C4-2B (cell line): ENCODE measurements at regions not wholly inside any gene's neighbourhood (a gene's known extent, or its start where the extent isn't known, plus 50 kb on each side); places are given as distances from the start of the nearest gene placed in this dataset.

Experiments used
- H3K27ac ChIP-seq: fragments of 450-650 bp; 2 replicates; pipeline ENCODE4 v1.5.1; 2017
- ZFX ChIP-seq: fragments of 450-650 bp; IDR thresholded peaks from 2 replicates; pipeline ENCODE4 v1.6.1; 2017
- TF ChIP-seq, protein P1 (sequence below): fragments of 450-650 bp; conservative IDR thresholded peaks from 2 replicates; pipeline ENCODE4 v1.5.1; 2017; ENCODE audit warnings: mild to moderate bottlenecking

DNA sequence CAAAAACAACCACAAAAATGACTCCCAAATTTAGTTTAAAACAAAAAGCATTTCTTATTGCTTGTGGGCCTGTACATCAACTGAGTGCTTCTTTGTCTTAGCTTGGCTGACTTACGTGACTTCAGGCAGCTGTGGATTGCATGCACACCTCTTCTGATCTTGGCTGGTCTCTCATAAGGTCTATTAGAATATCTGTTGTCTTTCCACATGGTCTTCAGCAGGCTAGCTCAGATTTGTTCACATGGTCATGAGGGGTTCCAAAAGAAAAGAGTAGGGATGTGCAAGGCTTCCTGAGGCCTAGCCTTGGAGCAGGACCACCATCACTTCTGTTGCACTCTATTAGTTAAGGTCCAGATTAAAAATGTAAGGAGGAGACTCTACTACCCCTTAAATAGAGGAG is 120.1 kb downstream of the LRRC70 start:
- no peak overlapping the region for H3K27ac ChIP-seq
- TF ChIP-seq, protein P1, sequence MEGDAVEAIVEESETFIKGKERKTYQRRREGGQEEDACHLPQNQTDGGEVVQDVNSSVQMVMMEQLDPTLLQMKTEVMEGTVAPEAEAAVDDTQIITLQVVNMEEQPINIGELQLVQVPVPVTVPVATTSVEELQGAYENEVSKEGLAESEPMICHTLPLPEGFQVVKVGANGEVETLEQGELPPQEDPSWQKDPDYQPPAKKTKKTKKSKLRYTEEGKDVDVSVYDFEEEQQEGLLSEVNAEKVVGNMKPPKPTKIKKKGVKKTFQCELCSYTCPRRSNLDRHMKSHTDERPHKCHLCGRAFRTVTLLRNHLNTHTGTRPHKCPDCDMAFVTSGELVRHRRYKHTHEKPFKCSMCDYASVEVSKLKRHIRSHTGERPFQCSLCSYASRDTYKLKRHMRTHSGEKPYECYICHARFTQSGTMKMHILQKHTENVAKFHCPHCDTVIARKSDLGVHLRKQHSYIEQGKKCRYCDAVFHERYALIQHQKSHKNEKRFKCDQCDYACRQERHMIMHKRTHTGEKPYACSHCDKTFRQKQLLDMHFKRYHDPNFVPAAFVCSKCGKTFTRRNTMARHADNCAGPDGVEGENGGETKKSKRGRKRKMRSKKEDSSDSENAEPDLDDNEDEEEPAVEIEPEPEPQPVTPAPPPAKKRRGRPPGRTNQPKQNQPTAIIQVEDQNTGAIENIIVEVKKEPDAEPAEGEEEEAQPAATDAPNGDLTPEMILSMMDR = no peak
- TF ChIP-seq ZFX = no peak

DNA sequence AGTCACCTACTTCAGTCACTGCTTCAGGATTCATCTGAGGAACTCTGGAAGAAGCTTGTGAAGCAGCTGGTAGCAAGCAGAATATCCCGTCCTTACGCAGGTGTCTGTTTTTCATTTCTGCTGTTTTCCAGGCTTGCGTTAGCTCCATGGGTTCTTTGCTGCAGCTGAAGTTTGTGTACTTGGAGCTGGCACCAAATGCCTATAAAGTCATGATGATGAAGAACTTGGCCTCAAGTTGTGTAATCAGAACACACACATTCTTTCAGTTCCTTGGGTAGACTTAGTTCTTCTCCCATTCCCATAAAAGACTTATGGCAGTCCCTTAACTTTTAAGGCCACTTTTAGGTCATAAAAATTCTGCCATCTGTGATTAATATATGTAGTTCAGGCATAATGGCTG is 116.7 kb downstream of the LRRC70 start:
- H3K27ac ChIP-seq = no peak overlapping the region
- no peak for TF ChIP-seq ZFX
- TF ChIP-seq, protein P1 = no peak

DNA sequence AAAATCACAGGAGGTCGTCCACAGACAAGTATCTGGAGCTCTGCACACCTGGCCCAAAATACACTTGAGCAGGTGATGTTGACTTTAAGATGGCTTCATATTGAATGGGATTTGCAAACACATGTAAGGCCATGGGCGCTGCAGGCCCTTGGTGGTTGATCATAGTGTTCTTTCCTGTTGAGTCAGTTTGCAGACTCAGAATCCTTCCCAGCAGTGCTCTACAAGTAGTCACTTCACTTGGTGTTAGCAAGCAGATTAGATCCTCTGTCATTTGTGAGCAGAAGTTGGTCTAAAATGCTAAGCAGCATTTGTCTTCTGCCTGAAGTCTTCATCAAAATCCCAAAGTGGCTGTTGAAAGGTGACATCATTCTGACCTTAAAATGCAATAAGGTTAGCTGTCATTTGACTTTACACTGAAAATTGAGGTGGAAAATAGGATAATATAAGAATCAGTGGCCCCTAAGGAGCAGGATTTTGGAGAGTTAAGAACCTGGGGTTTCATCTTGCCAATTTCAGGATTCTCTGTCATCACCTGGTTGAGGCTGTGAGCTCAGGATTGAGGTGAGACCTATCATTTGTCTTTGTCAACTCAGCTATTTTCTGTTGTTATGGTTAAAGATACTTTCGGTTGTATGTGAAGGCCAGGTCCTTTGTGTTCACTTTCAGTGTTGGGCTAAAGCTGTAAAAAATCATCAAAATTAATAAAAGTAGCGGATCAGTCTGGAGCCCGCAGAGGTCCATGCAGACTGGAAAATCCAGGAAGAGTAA is 114.5 kb downstream of the LRRC70 start:
- no peak for TF ChIP-seq ZFX
- TF ChIP-seq, protein P1 = no peak
- no peak overlapping the region for H3K27ac ChIP-seq

DNA sequence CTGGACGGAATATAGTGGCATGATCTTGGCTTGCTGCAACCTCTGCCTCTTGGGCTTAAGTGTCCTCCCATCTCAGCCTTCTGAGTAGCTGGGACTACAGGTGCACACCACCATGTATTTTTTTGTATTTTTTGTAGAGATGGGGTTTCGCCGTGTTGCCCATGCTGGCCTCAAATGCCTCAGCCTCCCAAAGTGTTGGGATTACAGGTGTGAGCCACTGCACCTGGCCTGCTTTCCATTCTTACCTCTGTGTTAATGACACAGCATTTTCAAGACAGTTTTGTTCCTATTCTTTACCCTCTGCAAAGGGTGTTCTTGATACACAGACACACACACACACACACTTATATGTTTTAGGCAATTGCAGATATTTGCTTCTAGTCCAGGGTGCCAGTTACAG is 113.3 kb downstream of the LRRC70 start:
- no peak overlapping the region for H3K27ac ChIP-seq
- TF ChIP-seq ZFX = no peak
- TF ChIP-seq, protein P1 = no peak

DNA sequence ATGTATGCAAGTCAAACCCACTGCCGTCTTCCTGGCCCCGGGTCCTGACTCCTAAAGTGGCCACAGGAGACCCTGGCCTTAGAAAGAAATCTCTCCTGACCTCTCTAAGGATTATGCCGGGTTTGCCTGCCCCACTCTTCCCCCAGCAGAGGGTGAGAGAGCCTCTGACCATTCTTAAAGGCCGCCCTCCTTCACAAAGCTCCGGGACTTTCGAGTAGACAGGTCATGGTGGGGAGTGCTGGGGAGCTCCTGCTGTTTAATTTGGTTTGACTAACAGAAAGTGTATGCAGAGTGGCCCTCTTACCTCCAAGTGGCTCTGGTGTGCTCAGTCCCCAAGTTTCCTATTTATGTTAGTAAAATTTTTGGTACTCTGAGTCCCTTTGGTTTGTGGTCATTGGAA is 111.8 kb downstream of the LRRC70 start:
- no peak overlapping the region for H3K27ac ChIP-seq
- no peak for TF ChIP-seq ZFX
- TF ChIP-seq, protein P1 = no peak

DNA sequence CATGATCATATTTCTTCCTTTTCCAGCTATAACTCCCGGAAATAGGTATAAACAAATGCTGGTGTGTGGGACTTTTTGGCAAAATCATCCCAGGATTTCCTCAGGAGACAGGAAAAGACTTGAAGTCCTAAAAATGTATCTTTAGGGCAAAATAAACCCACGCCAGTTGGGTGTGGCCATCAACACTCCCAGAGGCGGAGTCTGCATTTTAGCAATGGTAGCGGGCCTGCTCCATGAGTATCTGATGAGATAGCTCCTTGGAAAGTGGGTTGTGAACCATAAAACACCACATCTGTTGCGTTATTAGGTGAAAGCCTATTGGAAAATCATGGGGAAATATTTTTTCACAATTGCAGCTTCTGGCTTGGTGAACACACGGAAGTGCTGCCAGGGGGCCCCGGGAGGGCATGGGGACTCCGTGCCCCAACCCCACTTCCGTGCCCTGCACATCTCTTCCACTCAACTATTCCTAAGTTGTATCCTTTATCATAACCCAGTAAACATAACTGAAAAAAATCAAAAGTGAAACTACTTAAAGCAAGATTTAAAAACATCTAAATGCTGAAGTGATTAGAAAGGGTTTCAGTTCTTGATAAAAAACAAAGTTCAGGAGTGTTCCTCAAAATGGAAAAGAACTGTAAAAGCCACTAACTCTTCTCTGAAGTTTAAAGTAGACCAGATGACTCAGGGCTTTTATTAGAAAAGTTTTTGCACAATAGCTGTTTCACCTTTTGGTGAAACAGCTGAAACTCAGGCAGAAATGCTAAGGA is 111.2 kb downstream of the LRRC70 start:
- no peak for TF ChIP-seq ZFX
- TF ChIP-seq, protein P1 = no peak
- no peak overlapping the region for H3K27ac ChIP-seq

DNA sequence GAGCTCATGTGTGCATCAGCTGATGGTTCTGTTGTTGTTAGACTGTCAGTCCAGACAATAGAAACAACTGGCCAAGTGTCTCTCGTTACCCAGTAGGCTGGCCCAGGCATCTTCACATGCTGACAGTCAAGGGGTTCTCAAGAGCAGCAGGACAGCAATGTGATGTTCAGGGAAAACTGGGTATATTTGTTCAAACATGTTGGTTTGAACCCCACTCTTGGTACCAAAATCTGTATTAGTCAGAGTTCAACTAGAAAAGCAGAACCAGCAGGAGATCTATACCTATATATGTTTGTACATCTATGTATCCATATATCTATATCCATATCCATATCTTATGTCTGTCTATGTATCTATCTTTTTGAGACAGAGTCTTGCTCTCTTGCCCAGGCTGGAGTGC is 108.1 kb downstream of the LRRC70 start:
- no peak overlapping the region for H3K27ac ChIP-seq
- TF ChIP-seq, protein P1 = no peak
- no peak for TF ChIP-seq ZFX
